B cell (primary cell): ENCODE measurements at regions not wholly inside any gene's neighbourhood (a gene's known extent, or its start where the extent isn't known, plus 50 kb on each side); places are given as distances from the start of the nearest gene placed in this dataset.
"Not testable (repeated sequence)": the region's sequence is repeated elsewhere in the genome, so short reads cannot be mapped to it uniquely, and the experiment has no call there.

ENCODE experiments used
- ATAC-seq: fragments of 200-7000 bp; cut with Tn5 transposase; one replicate; pipeline ENCODE4 v1.10.0; 2021; ENCODE audit warnings: low read depth, mild to moderate bottlenecking, moderate number of reproducible peaks, moderate library complexity
- CTCF ChIA-PET: fragments of 350-600 bp; sonication (Branson Sonifier 250); formaldehyde crosslinking; loops from one replicate; lab custom pipeline; 2021; ENCODE audit warnings: antibody characterized with exemption, inconsistent platforms; lab: Charles Lee
- POLR2A ChIA-PET: fragments of 350-600 bp; sonication (Branson Sonifier 250); formaldehyde crosslinking; loops from one replicate; lab custom pipeline; 2021; ENCODE audit warnings: antibody characterized with exemption; lab: Charles Lee
- DNase-seq: peaks from one replicate; pipeline ENCODE4 v3.0.0; 2013
- H2AFZ ChIP-seq: 2 replicates; pipeline ENCODE4 v1.6.1; 2012; ENCODE audit warnings: mild to moderate bottlenecking, low read depth, low read length; ENCODE audit not compliant: insufficient read depth, poor library complexity, severe bottlenecking
- H3K27ac ChIP-seq, 2 donors: 1 replicate in 1 of 2; 2 replicates in 1 of 2; pipeline ENCODE4 v1.5.1; 2012 to 2013; ENCODE audit warnings: low read length in 2 of 2, mild to moderate bottlenecking in 2 of 2, moderate library complexity in 1 of 2
- H3K27me3 ChIP-seq, 4 experiments: fragments of 200-600 bp in 1 of 4; sonication (generic) in 1 of 4; replicated peaks in 1 of 4; 1 replicate in 2 of 4; 2 replicates in 2 of 4; pipeline versions ENCODE4 v1.6.1 to v1.7.0; 2013 to 2016; ENCODE audit warnings: low read length in 3 of 4, mild to moderate bottlenecking in 2 of 4, mixed read lengths in 1 of 4, moderate library complexity in 1 of 4; ENCODE audit not compliant: insufficient read depth in 4 of 4, control insufficient read depth in 3 of 4; ENCODE audit errors: control extremely low read depth in 1 of 4
- H3K36me3 ChIP-seq, 2 experiments: replicated peaks in 1 of 2; 1 replicate in 1 of 2; 2 replicates in 1 of 2; pipeline versions ENCODE4 v1.6.1 to v1.7.1; 2013; ENCODE audit warnings: low read length in 1 of 2; ENCODE audit not compliant: insufficient read depth in 2 of 2, control insufficient read depth in 1 of 2; ENCODE audit errors: control extremely low read depth in 1 of 2, extremely low read depth in 1 of 2
- H3K4me1 ChIP-seq, 2 donors: fragments of 200-600 bp in 1 of 2; sonication (generic) in 1 of 2; 1 replicate in 1 of 2; 2 replicates in 1 of 2; pipeline versions ENCODE4 v1.5.1 to v1.6.1; 2013 to 2017; ENCODE audit warnings: low read length in 2 of 2; ENCODE audit not compliant: control insufficient read depth in 2 of 2, insufficient read depth in 2 of 2
- H3K4me2 ChIP-seq: replicated peaks from 2 replicates; pipeline ENCODE3; 2012; ENCODE audit warnings: mild to moderate bottlenecking, low read depth, low read length; ENCODE audit not compliant: poor library complexity, severe bottlenecking
- H3K4me3 ChIP-seq, 5 experiments: fragments of 200-600 bp in 1 of 5; sonication (generic) in 1 of 5; 1 replicate in 3 of 5; 2 replicates in 2 of 5; pipeline versions ENCODE4 v1.5.1 to v1.7.0; 2011 to 2016; ENCODE audit warnings: low read length in 4 of 5, mild to moderate bottlenecking in 4 of 5, low read depth in 2 of 5, control low read depth in 1 of 5, moderate library complexity in 1 of 5; ENCODE audit not compliant: insufficient read depth in 1 of 5; ENCODE audit errors: control extremely low read depth in 1 of 5, extremely low read depth in 1 of 5
- H3K79me2 ChIP-seq: fragments of 200-600 bp; sonication (generic); one replicate; pipeline ENCODE4 v1.6.0; 2016; ENCODE audit warnings: low read length; ENCODE audit not compliant: control insufficient read depth, insufficient read depth
- H3K9ac ChIP-seq: fragments of 200-600 bp; sonication (generic); 2 replicates; pipeline ENCODE4 v1.6.1; 2017; ENCODE audit warnings: mild to moderate bottlenecking, low read length, moderate library complexity
- H3K9me3 ChIP-seq, 3 donors: one replicate each; pipeline versions ENCODE4 v1.6.1 to v1.7.1; 2013; ENCODE audit warnings: low read length in 2 of 3; ENCODE audit not compliant: control insufficient read depth in 2 of 3, insufficient read depth in 1 of 3; ENCODE audit errors: control extremely low read depth in 1 of 3
- H4K20me1 ChIP-seq: 2 replicates; pipeline ENCODE4 v1.6.0; 2012; ENCODE audit warnings: mild to moderate bottlenecking, low read length; ENCODE audit not compliant: insufficient read depth, control insufficient read depth, poor library complexity, severe bottlenecking
- H3K27ac Mint-ChIP-seq: one replicate; pipeline ENCODE4 v1.8.0; 2021; ENCODE audit warnings: mixed read lengths
- H3K27me3 Mint-ChIP-seq: one replicate; pipeline ENCODE4 v1.8.0; 2021; ENCODE audit warnings: mixed read lengths
- H3K4me1 Mint-ChIP-seq: one replicate; pipeline ENCODE4 v1.8.0; 2021; ENCODE audit warnings: mixed read lengths
- H3K4me3 Mint-ChIP-seq: one replicate; pipeline ENCODE4 v1.8.0; 2021; ENCODE audit warnings: mixed read lengths
- H3K9me3 Mint-ChIP-seq: one replicate; pipeline ENCODE4 v1.8.0; 2022; ENCODE audit warnings: mixed read lengths; ENCODE audit not compliant: insufficient read depth
- EZH2 ChIP-seq: IDR thresholded peaks from 2 replicates; pipeline ENCODE4 v1.6.1; 2012; ENCODE audit warnings: borderline replicate concordance, low read depth, mild to moderate bottlenecking, moderate library complexity, low read length; ENCODE audit not compliant: insufficient read depth, poor library complexity, severe bottlenecking
- WGBS: methylation state at CpG from one replicate; pipeline ENCODE4 v1.1.5; 2013; ENCODE audit warnings: missing lambda C conversion rate; ENCODE audit not compliant: insufficient coverage; 5-methylcytosine and 5-hydroxymethylcytosine counted together
- intact Hi-C: fragments of 100-400 bp; cut with micrococcal nuclease; formaldehyde crosslinking; loops from one replicate; pipeline ENCODE4 v1.10.0; 2022
- TF ChIP-seq, protein P1 (sequence below): fragments of 200-600 bp; IDR thresholded peaks from one replicate; pipeline ENCODE4 v1.8.0; 2022; ENCODE audit warnings: antibody characterized with exemption, mild to moderate bottlenecking

DNA sequence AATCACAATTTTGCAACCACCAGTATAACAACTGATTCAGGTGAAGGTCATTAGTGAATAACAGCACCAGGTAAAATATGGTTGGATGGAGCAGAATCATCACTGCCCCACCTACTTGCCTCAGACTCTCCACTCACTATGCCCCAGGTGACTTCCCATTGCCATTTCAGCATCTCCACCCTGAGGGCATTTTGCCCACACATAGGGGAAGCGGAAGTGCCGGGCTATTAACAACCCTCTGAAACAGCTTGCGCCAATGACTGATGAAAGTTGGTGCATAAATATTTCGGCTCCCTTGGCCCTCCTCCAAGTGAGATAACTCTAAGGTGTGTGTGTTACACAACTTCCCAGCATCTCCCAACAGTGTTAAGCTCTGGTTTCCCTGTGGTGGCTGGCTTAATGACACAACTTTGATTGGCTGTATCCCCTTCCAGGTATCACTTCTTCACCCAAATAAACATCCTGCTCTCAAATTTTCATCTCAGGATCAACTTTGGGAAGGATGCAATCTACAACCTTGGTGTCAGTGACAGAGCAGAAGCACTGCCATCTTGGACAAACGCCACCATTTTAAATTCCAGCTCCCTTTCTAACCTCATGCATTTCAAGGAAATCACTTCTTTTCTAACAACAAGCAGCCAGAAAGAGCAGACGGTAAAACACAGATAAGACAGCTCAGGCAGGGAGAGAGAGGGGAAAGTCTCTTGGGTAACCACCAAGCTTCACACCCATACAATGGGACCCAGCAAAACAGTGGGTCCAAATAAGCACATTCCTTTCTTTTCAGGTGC is 73.6 kb upstream of the PPP2R5C start:
- H3K27me3 Mint-ChIP-seq = peaks cover 41% of the 10 kb centered on the region
- ChIA-PET CTCF (interaction anchor here (0.6 to 0.7 kb wide), 2 partner anchors 151 to 217 kb away, joined by 4 read pairs; no protein-coding TSS in a partner anchor), POLR2A (no interaction called here)
- intact Hi-C loops = no loop called here
- no peaks in the 10 kb centered on the region for H3K4me1 ChIP-seq
- H3K4me3 ChIP-seq = no peak overlapping the region
- 100% methylated on average over 2 of the region's 6 CpGs for WGBS
- no peaks in the 10 kb centered on the region for H3K79me2 ChIP-seq
- no peaks in the 10 kb centered on the region for H3K9me3 Mint-ChIP-seq
- H2AFZ ChIP-seq = no peak overlapping the region
- peaks cover 0 to 6% (median 0%) of the 10 kb centered on the region in 3 donors for H3K9me3 ChIP-seq
- no peak overlapping the region for H3K9ac ChIP-seq
- ATAC-seq (no peak), DNase-seq (no peak)
- H3K27ac Mint-ChIP-seq = no peak overlapping the region
- H3K4me1 Mint-ChIP-seq = no peaks in the 10 kb centered on the region
- H4K20me1 ChIP-seq = no peaks in the 10 kb centered on the region
- no peak overlapping the region for H3K4me2 ChIP-seq
- H3K36me3 ChIP-seq = no peaks in the 10 kb centered on the region
- no peak overlapping the region for H3K4me3 Mint-ChIP-seq
- TF ChIP-seq EZH2 = no peak
- TF ChIP-seq, protein P1, sequence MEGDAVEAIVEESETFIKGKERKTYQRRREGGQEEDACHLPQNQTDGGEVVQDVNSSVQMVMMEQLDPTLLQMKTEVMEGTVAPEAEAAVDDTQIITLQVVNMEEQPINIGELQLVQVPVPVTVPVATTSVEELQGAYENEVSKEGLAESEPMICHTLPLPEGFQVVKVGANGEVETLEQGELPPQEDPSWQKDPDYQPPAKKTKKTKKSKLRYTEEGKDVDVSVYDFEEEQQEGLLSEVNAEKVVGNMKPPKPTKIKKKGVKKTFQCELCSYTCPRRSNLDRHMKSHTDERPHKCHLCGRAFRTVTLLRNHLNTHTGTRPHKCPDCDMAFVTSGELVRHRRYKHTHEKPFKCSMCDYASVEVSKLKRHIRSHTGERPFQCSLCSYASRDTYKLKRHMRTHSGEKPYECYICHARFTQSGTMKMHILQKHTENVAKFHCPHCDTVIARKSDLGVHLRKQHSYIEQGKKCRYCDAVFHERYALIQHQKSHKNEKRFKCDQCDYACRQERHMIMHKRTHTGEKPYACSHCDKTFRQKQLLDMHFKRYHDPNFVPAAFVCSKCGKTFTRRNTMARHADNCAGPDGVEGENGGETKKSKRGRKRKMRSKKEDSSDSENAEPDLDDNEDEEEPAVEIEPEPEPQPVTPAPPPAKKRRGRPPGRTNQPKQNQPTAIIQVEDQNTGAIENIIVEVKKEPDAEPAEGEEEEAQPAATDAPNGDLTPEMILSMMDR = no peak
- H3K27ac ChIP-seq = no peak overlapping the region
- peaks cover 0 to 4% (median 1%) of the 10 kb centered on the region in 4 experiments for H3K27me3 ChIP-seq

DNA sequence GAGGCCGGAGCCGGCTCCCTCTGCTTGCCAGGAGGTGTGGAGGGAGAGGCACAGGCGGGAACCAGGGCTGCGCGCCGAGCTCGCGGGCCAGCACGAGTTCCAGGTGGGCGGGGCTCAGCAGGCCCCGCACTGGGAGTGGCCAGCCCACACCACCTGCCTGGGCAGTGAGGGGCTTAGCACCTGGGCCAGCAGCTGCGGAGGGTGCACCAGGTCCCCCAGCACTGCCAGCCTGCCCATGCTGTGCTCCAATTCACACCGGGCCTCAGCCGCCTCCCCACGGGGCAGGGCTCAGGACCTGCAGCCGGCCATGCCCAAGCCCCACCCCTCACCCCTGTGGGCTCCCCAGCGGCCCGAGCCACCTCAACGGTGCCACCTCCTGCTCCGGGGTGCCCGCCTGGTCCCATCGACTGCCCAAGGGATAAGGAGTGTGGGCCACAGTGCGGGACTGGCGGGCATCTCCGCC is 72.4 kb upstream of the PPP2R5C start:
- intact Hi-C loops = no loop called here
- Mint-ChIP-seq H3K4me3 (no peak overlapping the region), H3K27me3 (peaks cover 37% of the 10 kb centered on the region), H3K27ac (no peak overlapping the region), H3K9me3 (no peaks in the 10 kb centered on the region), H3K4me1 (no peaks in the 10 kb centered on the region)
- no peak for DNase-seq
- peaks cover 0 to 4% (median 1%) of the 10 kb centered on the region in 4 experiments for H3K27me3 ChIP-seq
- no peak overlapping the region for H3K9ac ChIP-seq
- H3K9me3 ChIP-seq = peaks cover 0 to 6% (median 0%) of the 10 kb centered on the region in 3 donors
- ChIA-PET POLR2A (no interaction called here), CTCF (no interaction called here)
- no peak for ATAC-seq
- H3K4me2 ChIP-seq = no peak overlapping the region
- no peaks in the 10 kb centered on the region for H3K36me3 ChIP-seq
- H3K79me2 ChIP-seq = no peaks in the 10 kb centered on the region
- H2AFZ ChIP-seq = no peak overlapping the region
- WGBS = 97% methylated on average over 25 of the region's 25 CpGs
- no peak for TF ChIP-seq EZH2
- TF ChIP-seq, protein P1 = no peak
- H3K4me1 ChIP-seq = no peaks in the 10 kb centered on the region
- no peak overlapping the region for H3K4me3 ChIP-seq
- H3K27ac ChIP-seq = no peak overlapping the region
- H4K20me1 ChIP-seq = no peaks in the 10 kb centered on the region

DNA sequence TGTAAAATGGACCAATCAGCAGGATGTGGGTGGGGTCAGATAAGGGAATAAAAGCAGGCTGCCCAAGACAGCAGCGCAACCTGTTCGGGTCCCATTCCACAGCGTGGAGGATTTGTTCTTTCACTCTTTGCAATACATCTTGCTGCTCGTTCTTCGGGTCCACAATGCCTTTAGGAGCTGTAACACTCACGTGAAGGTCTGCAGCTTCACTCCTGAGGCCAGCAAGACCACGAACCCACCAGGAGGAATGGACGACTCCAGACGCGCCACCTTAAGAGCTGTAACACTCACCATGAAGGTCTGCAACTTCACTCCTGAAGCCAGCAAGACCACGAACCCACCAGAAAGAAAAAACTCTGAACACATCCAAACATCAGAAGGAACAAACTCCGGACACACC is 71.5 kb upstream of the PPP2R5C start:
- intact Hi-C loops, POLR2A ChIA-PET, H3K4me1 Mint-ChIP-seq, H2AFZ ChIP-seq, H3K27ac Mint-ChIP-seq, H3K36me3 ChIP-seq, H4K20me1 ChIP-seq, H3K27me3 ChIP-seq, ATAC-seq, H3K9me3 Mint-ChIP-seq, H3K4me3 Mint-ChIP-seq, H3K9me3 ChIP-seq, H3K9ac ChIP-seq, H3K4me1 ChIP-seq, H3K4me3 ChIP-seq, H3K27ac ChIP-seq, CTCF ChIA-PET, H3K79me2 ChIP-seq, H3K4me2 ChIP-seq, DNase-seq: not testable (repeated sequence)
- H3K27me3 Mint-ChIP-seq = peaks cover 38% of the 10 kb centered on the region
- 91% methylated on average over 11 of the region's 12 CpGs for WGBS
